C4-2B (cell line): ENCODE measurements at regions not wholly inside any gene's neighbourhood (a gene's known extent, or its start where the extent isn't known, plus 50 kb on each side); places are given as distances from the start of the nearest gene placed in this dataset.

Source experiments
- ZFX ChIP-seq: fragments of 450-650 bp; IDR thresholded peaks from 2 replicates; pipeline ENCODE4 v1.6.1; 2017
- TF ChIP-seq, protein P1 (sequence below): fragments of 450-650 bp; conservative IDR thresholded peaks from 2 replicates; pipeline ENCODE4 v1.5.1; 2017; ENCODE audit warnings: mild to moderate bottlenecking

DNA sequence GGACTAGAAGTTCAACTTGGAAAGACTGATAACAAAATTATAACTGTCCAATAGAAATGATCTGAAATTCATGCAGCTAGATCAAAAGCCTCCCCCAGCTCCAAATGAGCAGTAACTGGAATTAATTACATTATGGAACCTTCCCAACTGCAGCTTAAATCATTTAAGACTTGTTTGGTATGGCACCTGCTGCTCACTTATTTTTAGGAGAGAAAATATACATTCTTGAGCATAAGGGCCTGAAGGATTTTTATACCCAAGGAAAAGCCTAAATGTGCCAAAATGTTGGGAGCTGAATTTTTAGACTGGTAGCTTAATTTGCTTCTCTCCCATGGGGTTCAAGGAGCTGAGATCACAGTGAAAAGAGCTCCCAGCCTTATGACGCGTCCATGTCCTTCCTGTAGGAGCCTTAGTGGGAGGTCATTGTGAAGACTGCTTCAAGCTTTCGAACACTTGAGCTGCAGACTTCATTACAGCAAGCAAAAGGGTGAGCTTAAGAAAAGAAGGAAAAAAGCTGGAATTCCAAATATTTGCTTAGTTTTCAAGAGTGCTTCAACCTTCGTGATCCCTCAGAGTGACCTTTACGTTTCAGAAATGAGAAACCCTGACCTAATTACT is 276.0 kb downstream of the DMAC1 start:
- TF ChIP-seq ZFX, result no peak
- TF ChIP-seq, protein P1, sequence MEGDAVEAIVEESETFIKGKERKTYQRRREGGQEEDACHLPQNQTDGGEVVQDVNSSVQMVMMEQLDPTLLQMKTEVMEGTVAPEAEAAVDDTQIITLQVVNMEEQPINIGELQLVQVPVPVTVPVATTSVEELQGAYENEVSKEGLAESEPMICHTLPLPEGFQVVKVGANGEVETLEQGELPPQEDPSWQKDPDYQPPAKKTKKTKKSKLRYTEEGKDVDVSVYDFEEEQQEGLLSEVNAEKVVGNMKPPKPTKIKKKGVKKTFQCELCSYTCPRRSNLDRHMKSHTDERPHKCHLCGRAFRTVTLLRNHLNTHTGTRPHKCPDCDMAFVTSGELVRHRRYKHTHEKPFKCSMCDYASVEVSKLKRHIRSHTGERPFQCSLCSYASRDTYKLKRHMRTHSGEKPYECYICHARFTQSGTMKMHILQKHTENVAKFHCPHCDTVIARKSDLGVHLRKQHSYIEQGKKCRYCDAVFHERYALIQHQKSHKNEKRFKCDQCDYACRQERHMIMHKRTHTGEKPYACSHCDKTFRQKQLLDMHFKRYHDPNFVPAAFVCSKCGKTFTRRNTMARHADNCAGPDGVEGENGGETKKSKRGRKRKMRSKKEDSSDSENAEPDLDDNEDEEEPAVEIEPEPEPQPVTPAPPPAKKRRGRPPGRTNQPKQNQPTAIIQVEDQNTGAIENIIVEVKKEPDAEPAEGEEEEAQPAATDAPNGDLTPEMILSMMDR, result no peak
